GM12891 (cell line): ENCODE measurements at regions not wholly inside any gene's neighbourhood (a gene's known extent, or its start where the extent isn't known, plus 50 kb on each side); places are given as distances from the start of the nearest gene placed in this dataset.

Experiments used
- POLR2A ChIP-seq: IDR thresholded peaks from 2 replicates; pipeline ENCODE4 v1.6.1; 2011; ENCODE audit warnings: low read depth, low read length, control low read depth
- POLR2AphosphoS5 ChIP-seq: IDR thresholded peaks from 2 replicates; pipeline ENCODE4 v1.6.1; 2011; ENCODE audit warnings: low read depth, low read length, control low read depth

DNA sequence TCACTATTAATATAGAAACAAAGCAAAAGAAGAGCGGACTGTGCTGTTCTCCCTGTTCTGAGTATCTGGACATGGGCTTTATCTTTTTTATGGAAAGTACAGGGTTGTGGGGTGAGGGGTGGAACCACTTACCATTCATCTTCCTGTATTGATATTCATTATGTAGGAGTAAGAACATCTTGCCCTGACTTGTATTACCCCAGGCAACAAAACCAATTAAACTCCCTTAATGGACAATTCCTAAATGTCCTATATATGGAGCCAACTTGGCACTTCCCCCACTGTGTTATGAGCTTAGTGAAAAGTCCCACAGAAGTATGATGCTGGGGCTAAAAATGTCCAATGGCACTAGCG is 139.9 kb upstream of the KRR1 start:
- TF ChIP-seq POLR2A (no peak), POLR2AphosphoS5 (no peak)
